IMR-90 (cell line): ENCODE measurements at regions not wholly inside any gene's neighbourhood (a gene's known extent, or its start where the extent isn't known, plus 50 kb on each side); places are given as distances from the start of the nearest gene placed in this dataset.

Source experiments
- ATAC-seq: fragments of 200-7000 bp; cut with Tn5 transposase; 2 replicates; pipeline ENCODE4 v1.9.1; 2020; ENCODE audit warnings: low read depth, mild to moderate bottlenecking, moderate library complexity
- BruUV-seq: library from RNA; stranded (reverse); fragments of 400-500 nt; replicated peaks from 2 replicates; lab custom pipeline; 2021; lab: Mats Ljungman, UMichigan
- CTCF ChIA-PET: fragments of 300-600 bp; formaldehyde crosslinking; extraction: SDS; loops from one replicate; lab custom pipeline; 2021; ENCODE audit warnings: antibody characterized with exemption; lab: Yijun Ruan, JAX
- POLR2A ChIA-PET: fragments of 300-600 bp; sonication (Branson Sonifier 250); formaldehyde crosslinking; loops from one replicate; lab custom pipeline; 2022; ENCODE audit warnings: antibody characterized with exemption; ENCODE audit not compliant: unreplicated experiment; lab: Charles Lee
- DNase-seq: peaks from one replicate; pipeline ENCODE4 v3.0.0; 2013
- H2AFZ ChIP-seq: replicated peaks from 2 replicates; pipeline ENCODE3; 2013; ENCODE audit warnings: low read length, mild to moderate bottlenecking; ENCODE audit not compliant: poor library complexity
- H2AK5ac ChIP-seq: 2 replicates; pipeline ENCODE4 v1.6.1; 2013; ENCODE audit warnings: low read depth, low read length, inconsistent platforms
- H2AK9ac ChIP-seq: replicated peaks from 2 replicates; pipeline ENCODE3; 2013; ENCODE audit warnings: mild to moderate bottlenecking, low read depth, low read length, moderate library complexity; ENCODE audit not compliant: poor library complexity
- H2BK120ac ChIP-seq: 2 replicates; pipeline ENCODE4 v1.6.1; 2013; ENCODE audit warnings: low read depth, low read length, inconsistent platforms
- H2BK15ac ChIP-seq: 3 replicates; pipeline ENCODE4 v1.6.1; 2013; ENCODE audit warnings: low read depth, low read length, inconsistent platforms
- H2BK20ac ChIP-seq: 2 replicates; pipeline ENCODE4 v1.6.1; 2013; ENCODE audit warnings: low read depth, mild to moderate bottlenecking, inconsistent platforms, low read length, moderate library complexity
- H2BK5ac ChIP-seq: 2 replicates; pipeline ENCODE4 v1.6.1; 2013; ENCODE audit warnings: mild to moderate bottlenecking, low read depth, low read length, inconsistent platforms; ENCODE audit not compliant: poor library complexity, severe bottlenecking
- H3K14ac ChIP-seq: replicated peaks from 2 replicates; pipeline ENCODE4 v1.6.1; 2013; ENCODE audit warnings: low read depth, low read length, inconsistent platforms
- H3K18ac ChIP-seq: 2 replicates; pipeline ENCODE4 v1.6.1; 2013; ENCODE audit warnings: low read depth, low read length, control low read depth
- H3K23ac ChIP-seq: 2 replicates; pipeline ENCODE4 v1.6.1; 2013; ENCODE audit warnings: low read depth, low read length, inconsistent platforms
- H3K27ac ChIP-seq: 2 replicates; pipeline ENCODE4 v1.5.1; 2013; ENCODE audit warnings: mild to moderate bottlenecking, control low read depth, low read length; ENCODE audit not compliant: insufficient read depth
- H3K27me3 ChIP-seq: 2 replicates; pipeline ENCODE4 v1.6.1; 2013; ENCODE audit warnings: low read length; ENCODE audit not compliant: control insufficient read depth, insufficient read depth
- H3K36me3 ChIP-seq: 2 replicates; pipeline ENCODE4 v1.6.1; 2013; ENCODE audit warnings: low read length, mixed read lengths; ENCODE audit not compliant: control insufficient read depth, insufficient read depth
- H3K4ac ChIP-seq: 2 replicates; pipeline ENCODE4 v1.6.1; 2013; ENCODE audit warnings: low read depth, low read length, inconsistent platforms
- H3K4me1 ChIP-seq: 2 replicates; pipeline ENCODE4 v1.6.1; 2013; ENCODE audit warnings: low read length, mixed read lengths; ENCODE audit not compliant: control insufficient read depth, insufficient read depth
- H3K4me2 ChIP-seq: 2 replicates; pipeline ENCODE4 v1.6.1; 2013; ENCODE audit warnings: low read depth, mild to moderate bottlenecking, control low read depth, low read length, moderate library complexity
- H3K4me3 ChIP-seq: 2 replicates; pipeline ENCODE4 v1.5.1; 2013; ENCODE audit warnings: low read depth, mild to moderate bottlenecking, control low read depth, low read length, moderate library complexity; ENCODE audit not compliant: insufficient read depth
- H3K56ac ChIP-seq: 2 replicates; pipeline ENCODE4 v1.6.1; 2013; ENCODE audit warnings: low read length, inconsistent platforms; ENCODE audit not compliant: insufficient read depth; ENCODE audit errors: extremely low read depth
- H3K79me1 ChIP-seq, 2 experiments: 2 replicates each; pipeline ENCODE4 v1.6.1; 2013; ENCODE audit warnings: low read length in 2 of 2, inconsistent platforms in 1 of 2, low read depth in 1 of 2
- H3K9ac ChIP-seq: 2 replicates; pipeline ENCODE4 v1.6.1; 2013; ENCODE audit warnings: low read depth, low read length, control low read depth
- H3K9me1 ChIP-seq: 2 replicates; pipeline ENCODE4 v1.6.1; 2013; ENCODE audit warnings: low read length, inconsistent platforms; ENCODE audit not compliant: insufficient read depth
- H3K9me3 ChIP-seq: 2 replicates; pipeline ENCODE4 v1.6.1; 2013; ENCODE audit warnings: low read length; ENCODE audit not compliant: control insufficient read depth, insufficient read depth
- H4K20me1 ChIP-seq: 2 replicates; pipeline ENCODE4 v1.6.1; 2013; ENCODE audit warnings: low read length, inconsistent platforms; ENCODE audit not compliant: insufficient read depth
- H4K5ac ChIP-seq: 2 replicates; pipeline ENCODE4 v1.6.1; 2013; ENCODE audit warnings: mild to moderate bottlenecking, low read depth, low read length, control low read depth
- H4K8ac ChIP-seq, 2 experiments: 2 replicates each; pipeline ENCODE4 v1.6.1; 2013; ENCODE audit warnings: low read depth in 2 of 2, low read length in 2 of 2, control low read depth in 1 of 2, inconsistent platforms in 1 of 2
- H4K91ac ChIP-seq: 2 replicates; pipeline ENCODE4 v1.6.1; 2013; ENCODE audit warnings: low read depth, low read length, inconsistent platforms; ENCODE audit not compliant: insufficient read depth
- BHLHE40 ChIP-seq: fragments of 150-350 bp; IDR thresholded peaks from 2 replicates; pipeline ENCODE4 v1.6.1; 2016; ENCODE audit warnings: mild to moderate bottlenecking, low read depth, low read length
- CEBPB ChIP-seq: IDR thresholded peaks from 2 replicates; pipeline ENCODE4 v1.6.1; 2012; ENCODE audit warnings: low read depth, low read length, improper control_type of control experiment
- FOS ChIP-seq: fragments of 150-350 bp; IDR thresholded peaks from 2 replicates; pipeline ENCODE4 v1.6.1; 2016; ENCODE audit warnings: low read depth, low read length
- MXI1 ChIP-seq: IDR thresholded peaks from 2 replicates; pipeline ENCODE4 v1.6.1; 2012; ENCODE audit warnings: low read depth, mild to moderate bottlenecking, low read length, moderate library complexity, borderline replicate concordance
- NFE2L2 ChIP-seq: fragments of 150-350 bp; IDR thresholded peaks from 2 replicates; pipeline ENCODE4 v1.6.1; 2016; ENCODE audit warnings: low read depth, mild to moderate bottlenecking, low read length
- RAD21 ChIP-seq: IDR thresholded peaks from 2 replicates; pipeline ENCODE4 v1.6.1; 2012; ENCODE audit warnings: low read length, improper control_type of control experiment
- SMC3 ChIP-seq: fragments of 150-350 bp; IDR thresholded peaks from 2 replicates; pipeline ENCODE4 v1.6.1; 2016; ENCODE audit warnings: low read depth, mild to moderate bottlenecking, antibody characterized with exemption, low read length, moderate library complexity
- WGBS, 2 experiments: methylation state at CpG; one replicate each; pipeline versions ENCODE4 v1.1.5 to v1.1.7; 2013; ENCODE audit warnings: missing lambda C conversion rate in 2 of 2; ENCODE audit not compliant: insufficient read length in 1 of 2; ENCODE audit errors: extremely low coverage in 2 of 2; 5-methylcytosine and 5-hydroxymethylcytosine counted together
- dilution Hi-C: fragments of 300-500 bp; cut with HindIII; formaldehyde crosslinking; loops from one replicate; pipeline ENCODE4 v1.14.3; 2018; ENCODE audit warnings: low sequenced_read_pairs; ENCODE audit not compliant: unreplicated experiment
- in situ Hi-C: fragments of 300-500 bp; cut with MboI; formaldehyde crosslinking; loops from 3 replicates; pipeline ENCODE4 v1.14.3; 2019; ENCODE audit warnings: low sequenced_read_pairs, inconsistent platforms, mixed read lengths
- intact Hi-C: fragments of 100-400 bp; cut with micrococcal nuclease; formaldehyde crosslinking; loops from 2 replicates; pipeline ENCODE4 v1.10.0; 2022

GRCh38 chr20:39668038-39668437 lies 705.9 kb downstream of the DHX35 start:
- H4K8ac ChIP-seq: no peak overlapping the region
- H3K36me3 ChIP-seq: no peaks in the 10 kb centered on the region
- H3K4ac ChIP-seq: no peak overlapping the region
- H3K18ac ChIP-seq: no peak overlapping the region
- H3K79me1 ChIP-seq: no peaks in the 10 kb centered on the region
- dilution Hi-C loops: no loop called here
- H3K9me1 ChIP-seq: no peaks in the 10 kb centered on the region
- no peak overlapping the region for H3K9ac ChIP-seq
- ChIA-PET POLR2A (no interaction called here), CTCF (no interaction called here)
- H3K9me3 ChIP-seq: no peaks in the 10 kb centered on the region
- no peak overlapping the region for H3K4me3 ChIP-seq
- no peak overlapping the region for H2BK5ac ChIP-seq
- intact Hi-C loops: no loop called here
- H3K4me1 ChIP-seq: no peaks in the 10 kb centered on the region
- H3K4me2 ChIP-seq: no peak overlapping the region
- H2BK120ac ChIP-seq: no peak overlapping the region
- no peak overlapping the region for H3K14ac ChIP-seq
- H3K27ac ChIP-seq: no peak overlapping the region
- no CpG with 5 or more reads among the region's 3 CpGs for WGBS, 2 experiments
- no peaks in the 10 kb centered on the region for H4K20me1 ChIP-seq
- no peak overlapping the region for H2AK9ac ChIP-seq
- H4K5ac ChIP-seq: no peak overlapping the region
- H2BK20ac ChIP-seq: no peak overlapping the region
- no peak overlapping the region for H2AFZ ChIP-seq
- ATAC-seq (no peak), DNase-seq (no peak)
- TF ChIP-seq CEBPB (no peak), MXI1 (no peak), SMC3 (no peak), BHLHE40 (no peak), RAD21 (no peak), FOS (no peak), NFE2L2 (no peak)
- H2AK5ac ChIP-seq: no peak overlapping the region
- in situ Hi-C loops: no loop called here
- no peak overlapping the region for H3K56ac ChIP-seq
- H2BK15ac ChIP-seq: no peak overlapping the region
- H3K23ac ChIP-seq: no peak overlapping the region
- BruUV-seq: no TSS peak
- no peak overlapping the region for H4K91ac ChIP-seq
- H3K27me3 ChIP-seq: no peaks in the 10 kb centered on the region
